Superior temporal gyrus (tissue), 1 donor: ENCODE measurements at regions not wholly inside any gene's neighbourhood (a gene's known extent, or its start where the extent isn't known, plus 50 kb on each side); places are given as distances from the start of the nearest gene placed in this dataset.

ENCODE experiments used
- DNase-seq: peaks from one replicate; pipeline ENCODE4 v3.0.0-alpha.2; 2016; ENCODE audit errors: extremely low spot score

GRCh38 chr11:70741085-70741484 is 342.8 kb downstream of the CTTN start:
- DNase-seq = no peak

GRCh38 chr11:70742553-70743291 is 344.4 kb downstream of the CTTN start:
- DNase-seq = no peak

GRCh38 chr11:70743329-70743728 is 345.0 kb downstream of the CTTN start:
- no peak for DNase-seq

- no peak for DNase-seq
Observed at GRCh38 chr11:70743941-70744351, 345.6 kb downstream of the CTTN start.

- DNase-seq = no peak
Observed at GRCh38 chr11:70744396-70745185, 346.3 kb downstream of the CTTN start.

- no peak for DNase-seq
Observed at GRCh38 chr11:70745451-70745850, 347.1 kb downstream of the CTTN start.

- DNase-seq = no peak
Observed at GRCh38 chr11:70745941-70746340, 347.6 kb downstream of the CTTN start.

GRCh38 chr11:70746351-70746750 is 348.0 kb downstream of the CTTN start:
- no peak for DNase-seq

- DNase-seq = no peak
Observed at GRCh38 chr11:70747285-70747684, 349.0 kb downstream of the CTTN start.

GRCh38 chr11:70747921-70748320 is 349.6 kb downstream of the CTTN start:
- no peak for DNase-seq

- DNase-seq = no peak
Observed at GRCh38 chr11:70751142-70751734, 352.9 kb downstream of the CTTN start.

- DNase-seq = peak; percentile 82
Observed at GRCh38 chr11:70755410-70756158, 357.3 kb downstream of the CTTN start.

- no peak for DNase-seq
Observed at GRCh38 chr11:70756341-70756740, 358.0 kb downstream of the CTTN start.

- no peak for DNase-seq
Observed at GRCh38 chr11:70756756-70757155, 358.4 kb downstream of the CTTN start.

GRCh38 chr11:70757241-70757640 is 358.9 kb downstream of the CTTN start:
- no peak for DNase-seq

GRCh38 chr11:70758206-70758605 is 359.9 kb downstream of the CTTN start:
- no peak for DNase-seq

GRCh38 chr11:70759846-70760245 is 361.5 kb downstream of the CTTN start:
- DNase-seq = no peak

- DNase-seq = no peak
Observed at GRCh38 chr11:70760416-70761020, 362.2 kb downstream of the CTTN start.

GRCh38 chr11:70761094-70761907 is 363.0 kb downstream of the CTTN start:
- DNase-seq = no peak

- no peak for DNase-seq
Observed at GRCh38 chr11:70761908-70762337, 363.6 kb downstream of the CTTN start.

GRCh38 chr11:70762810-70763209 is 364.5 kb downstream of the CTTN start:
- no peak for DNase-seq
